ENCODE measurements at regions not wholly inside any gene's neighbourhood (a gene's known extent, or its start where the extent isn't known, plus 50 kb on each side); places are given as distances from the start of the nearest gene placed in this dataset.

DNA sequence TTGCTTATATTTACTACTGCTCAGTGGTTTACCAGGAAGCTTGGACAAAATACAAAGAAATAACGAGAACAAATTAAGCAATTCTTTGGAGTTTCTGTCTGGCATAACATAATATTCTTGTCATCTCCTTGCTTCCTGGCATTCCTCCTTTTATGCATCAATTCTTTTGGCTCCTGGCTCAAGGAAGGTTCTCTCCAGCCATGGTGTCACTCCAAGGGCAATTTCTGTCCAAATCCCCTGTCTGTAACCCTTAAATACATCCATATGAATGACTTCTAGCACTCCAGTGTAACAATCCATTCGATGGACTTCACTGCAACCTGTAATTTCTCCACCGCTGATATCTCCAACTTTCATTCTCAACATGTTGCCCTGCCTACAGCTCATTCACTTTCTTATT, 617.7 kb upstream of the ANKRD30A start:
- TF ChIP-seq, protein P1, sequence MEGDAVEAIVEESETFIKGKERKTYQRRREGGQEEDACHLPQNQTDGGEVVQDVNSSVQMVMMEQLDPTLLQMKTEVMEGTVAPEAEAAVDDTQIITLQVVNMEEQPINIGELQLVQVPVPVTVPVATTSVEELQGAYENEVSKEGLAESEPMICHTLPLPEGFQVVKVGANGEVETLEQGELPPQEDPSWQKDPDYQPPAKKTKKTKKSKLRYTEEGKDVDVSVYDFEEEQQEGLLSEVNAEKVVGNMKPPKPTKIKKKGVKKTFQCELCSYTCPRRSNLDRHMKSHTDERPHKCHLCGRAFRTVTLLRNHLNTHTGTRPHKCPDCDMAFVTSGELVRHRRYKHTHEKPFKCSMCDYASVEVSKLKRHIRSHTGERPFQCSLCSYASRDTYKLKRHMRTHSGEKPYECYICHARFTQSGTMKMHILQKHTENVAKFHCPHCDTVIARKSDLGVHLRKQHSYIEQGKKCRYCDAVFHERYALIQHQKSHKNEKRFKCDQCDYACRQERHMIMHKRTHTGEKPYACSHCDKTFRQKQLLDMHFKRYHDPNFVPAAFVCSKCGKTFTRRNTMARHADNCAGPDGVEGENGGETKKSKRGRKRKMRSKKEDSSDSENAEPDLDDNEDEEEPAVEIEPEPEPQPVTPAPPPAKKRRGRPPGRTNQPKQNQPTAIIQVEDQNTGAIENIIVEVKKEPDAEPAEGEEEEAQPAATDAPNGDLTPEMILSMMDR (IDR thresholded peaks at IDR 0.05): no peak
- no peak for TF ChIP-seq POLR2A (IDR thresholded peaks at IDR 0.05)
